Pons (tissue), 1 donor: ENCODE measurements at regions not wholly inside any gene's neighbourhood (a gene's known extent, or its start where the extent isn't known, plus 50 kb on each side); places are given as distances from the start of the nearest gene placed in this dataset.

ENCODE experiments used
- DNase-seq: peaks from one replicate; pipeline ENCODE4 v3.0.0-alpha.2; 2016; ENCODE audit warnings: low spot score

- no peak for DNase-seq
These were observed 80.6 kb upstream of the IPO9 start for GRCh38 chr1:201748335-201748734.

GRCh38 chr1:201749059-201749690 is 79.8 kb upstream of the IPO9 start:
- DNase-seq, result no peak

DNA sequence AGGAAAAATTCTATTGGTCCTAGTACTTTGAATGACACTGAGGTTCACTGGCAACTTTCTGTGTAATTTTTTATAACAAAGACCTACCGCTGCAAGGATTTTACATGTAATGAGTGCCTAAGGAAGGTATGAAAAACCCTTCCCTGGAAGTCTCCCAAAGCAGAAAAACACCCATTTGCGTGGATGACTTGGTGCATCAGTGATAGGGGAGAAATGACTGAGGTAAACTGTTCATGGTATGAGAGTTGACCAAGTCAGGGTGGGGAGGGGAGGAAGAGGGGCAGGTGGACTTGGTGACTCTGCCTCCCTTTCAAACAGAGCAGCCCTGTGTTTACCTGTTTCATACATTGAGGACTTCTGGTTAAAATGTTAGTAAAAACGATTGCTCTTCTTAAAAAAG is 78.8 kb upstream of the IPO9 start:
- no peak for DNase-seq

DNA sequence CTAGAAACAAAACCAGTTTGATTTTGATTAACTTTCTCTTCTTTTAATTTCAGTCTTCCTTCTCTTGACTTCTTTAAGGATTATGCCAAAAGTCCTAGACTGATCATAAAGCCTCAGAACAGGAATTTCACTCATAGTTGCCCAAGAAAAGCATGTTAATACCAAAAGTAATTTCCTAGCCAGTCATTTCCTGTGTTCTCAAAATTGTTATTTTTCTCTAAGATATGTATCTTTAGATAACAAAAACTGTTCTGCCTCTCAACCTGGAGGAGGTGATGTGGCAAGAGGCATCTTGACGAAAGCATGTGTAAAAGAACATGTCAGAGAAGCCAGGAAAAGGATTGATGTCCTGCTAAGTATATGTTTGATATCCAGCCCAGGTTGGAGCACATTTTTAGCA is 78.0 kb upstream of the IPO9 start:
- no peak for DNase-seq

DNA sequence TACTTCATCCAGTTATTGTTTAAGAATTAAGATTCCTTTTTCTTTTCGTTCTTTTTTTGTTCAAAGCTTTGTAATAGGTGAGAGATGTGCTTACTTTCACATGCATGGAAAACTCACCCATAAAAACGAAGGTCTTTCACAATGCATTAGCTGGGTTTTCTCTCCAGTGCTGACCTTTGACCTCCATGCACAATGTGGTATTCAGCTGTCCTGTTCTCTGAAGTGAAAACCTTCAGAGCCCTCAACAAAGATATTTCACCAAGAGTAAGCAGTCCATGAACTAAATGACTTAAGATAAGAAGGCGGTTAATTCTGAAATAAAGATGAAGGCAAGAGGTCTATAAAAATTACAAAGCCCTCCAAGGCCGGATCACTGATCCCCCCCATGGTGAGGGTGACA is 77.1 kb upstream of the IPO9 start:
- DNase-seq, result no peak

DNA sequence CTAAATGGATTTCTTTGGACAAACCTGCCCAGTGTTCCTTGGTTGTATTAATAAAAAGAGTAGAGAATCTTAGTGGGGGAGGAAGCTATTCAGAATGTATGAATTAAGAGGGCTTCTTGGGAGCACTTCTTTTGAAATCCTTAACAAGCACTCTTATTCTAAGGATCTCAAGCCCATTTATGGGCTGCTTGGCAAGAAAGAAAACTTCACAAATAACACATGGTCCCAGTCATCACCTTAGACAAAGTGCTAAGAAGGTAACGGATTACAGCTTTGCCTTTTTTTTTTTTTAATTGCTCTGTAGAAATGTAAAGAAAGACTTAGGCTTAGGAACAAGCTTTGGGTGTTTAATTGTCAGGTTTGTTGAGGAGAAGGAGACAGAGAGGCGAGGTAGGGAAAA is 76.6 kb upstream of the IPO9 start:
- DNase-seq, result no peak

DNA sequence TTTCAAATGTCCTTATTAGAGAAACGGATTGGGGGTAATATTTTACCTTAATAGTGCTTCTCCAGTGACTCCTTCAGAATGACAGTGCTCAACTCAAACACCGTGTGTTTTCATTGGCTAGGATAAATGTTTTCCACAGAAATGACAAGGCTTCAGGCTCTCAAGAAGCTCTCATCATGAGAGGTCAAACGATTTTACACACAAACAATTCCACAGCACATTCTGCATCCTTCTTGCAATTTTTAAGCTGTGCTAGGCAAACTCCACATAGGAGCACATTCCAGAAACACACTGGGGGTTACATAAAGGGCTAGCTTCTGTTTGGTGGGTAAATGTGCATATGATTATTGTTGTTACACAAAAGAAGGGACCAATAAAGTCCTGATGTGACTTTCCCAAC is 75.5 kb upstream of the IPO9 start:
- no peak for DNase-seq

GRCh38 chr1:201754353-201754752 is 74.6 kb upstream of the IPO9 start:
- DNase-seq, result no peak

- DNase-seq, result no peak
These were observed 73.8 kb upstream of the IPO9 start for GRCh38 chr1:201755200-201755599.

- no peak for DNase-seq
These were observed 72.6 kb upstream of the IPO9 start for GRCh38 chr1:201756406-201756805.

- no peak for DNase-seq
These were observed 70.4 kb upstream of the IPO9 start for GRCh38 chr1:201758499-201759050.

GRCh38 chr1:201759194-201759815 is 69.7 kb upstream of the IPO9 start:
- no peak for DNase-seq

DNA sequence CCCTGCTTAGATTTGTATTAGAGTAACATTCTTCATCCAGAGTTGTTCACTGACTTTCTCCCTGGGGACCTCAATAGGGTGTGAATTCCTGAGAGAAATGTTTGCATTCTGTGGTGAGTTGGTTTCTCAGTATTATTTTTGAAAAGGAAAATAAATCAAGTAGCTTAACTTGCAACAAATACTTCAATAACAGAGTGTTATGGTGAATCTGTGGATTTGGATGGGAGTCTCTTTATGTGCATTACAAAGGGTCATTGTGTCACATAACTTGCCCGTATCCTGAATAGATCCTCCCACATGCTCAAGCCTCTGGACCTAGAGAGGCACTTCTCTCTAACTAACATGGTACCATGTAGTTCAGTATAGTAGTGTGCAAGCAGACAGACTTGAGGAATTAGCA is 68.4 kb upstream of the IPO9 start:
- no peak for DNase-seq

- no peak for DNase-seq
These were observed 67.8 kb upstream of the IPO9 start for GRCh38 chr1:201761178-201761577.

GRCh38 chr1:201761871-201762270 is 67.1 kb upstream of the IPO9 start:
- no peak for DNase-seq

DNA sequence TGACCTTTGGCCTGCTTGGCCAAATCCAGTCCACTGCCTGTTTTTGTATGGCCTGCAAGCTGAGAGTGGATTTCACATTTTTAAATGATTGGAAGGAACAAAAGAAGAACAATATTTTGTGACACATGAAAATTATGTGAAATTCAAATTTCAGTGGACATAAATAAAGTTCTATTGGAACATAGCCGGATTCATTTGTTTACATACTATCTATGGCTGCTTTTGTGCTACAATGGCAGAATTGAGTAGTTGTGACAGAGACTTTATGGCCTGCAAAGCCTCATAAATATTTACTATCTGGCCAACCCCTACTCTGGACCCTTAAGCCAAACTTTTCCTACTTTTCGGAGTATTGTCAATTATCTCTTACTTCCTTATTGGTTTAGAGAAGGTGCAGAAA is 66.6 kb upstream of the IPO9 start:
- DNase-seq, result no peak

- no peak for DNase-seq
These were observed 65.4 kb upstream of the IPO9 start for GRCh38 chr1:201763455-201764140.

DNA sequence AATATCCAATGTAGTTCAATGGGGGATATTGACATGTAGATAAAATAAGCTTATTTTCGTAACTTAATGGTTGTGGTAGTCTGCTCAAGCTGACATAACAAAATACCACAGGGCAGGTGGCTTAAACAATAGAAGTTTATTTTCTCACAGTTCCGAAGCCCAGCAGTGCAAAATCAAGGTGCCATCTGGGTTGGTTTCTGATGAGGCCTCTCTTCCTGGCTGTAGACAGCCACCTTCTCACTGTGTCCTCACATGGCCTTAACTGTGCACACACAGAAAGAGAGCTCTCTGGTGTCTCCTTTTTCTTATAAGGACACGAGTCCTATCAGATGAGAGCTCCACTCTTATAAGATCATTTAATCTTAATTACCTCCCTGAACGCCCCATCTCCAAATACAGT is 64.8 kb upstream of the IPO9 start:
- DNase-seq, result no peak

DNA sequence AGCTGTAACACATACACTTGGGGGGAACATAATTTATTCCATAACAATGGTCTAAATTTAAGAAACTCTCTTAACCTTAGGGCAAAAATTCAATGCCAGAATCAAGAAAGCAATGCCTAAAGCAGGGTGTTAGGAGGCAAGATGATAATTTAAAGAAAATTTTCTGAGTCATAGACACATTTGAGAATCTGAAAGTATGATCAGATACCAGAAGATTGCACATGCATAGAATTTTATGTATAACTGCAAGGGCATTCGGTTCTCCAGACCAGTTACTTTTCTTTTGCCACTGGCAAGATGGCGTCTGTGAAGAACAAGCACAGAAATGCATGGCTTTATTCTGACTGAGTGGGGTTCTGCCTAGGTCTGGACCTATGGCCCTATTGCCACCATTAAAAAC is 64.4 kb upstream of the IPO9 start:
- DNase-seq, result no peak

- DNase-seq, result no peak
These were observed 62.7 kb upstream of the IPO9 start for GRCh38 chr1:201766131-201766866.

DNA sequence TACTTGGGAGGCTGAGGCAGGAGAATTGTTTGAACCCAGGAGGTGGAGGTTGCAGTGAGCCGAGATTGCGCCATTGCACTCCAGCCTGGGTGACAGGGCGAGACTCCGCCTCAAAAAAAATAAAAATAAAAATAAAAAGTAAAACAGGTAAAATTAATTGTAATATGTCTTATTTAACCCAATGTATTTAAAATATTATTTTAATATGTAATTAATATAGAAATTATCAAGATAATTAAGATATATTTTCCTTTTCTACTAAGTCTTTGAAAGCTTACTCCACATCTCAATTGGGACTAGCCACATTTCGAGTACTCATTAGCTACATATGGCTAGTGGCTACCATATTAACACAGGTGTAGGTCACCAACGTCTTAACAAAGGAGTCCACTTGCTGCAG is 61.6 kb upstream of the IPO9 start:
- no peak for DNase-seq

- no peak for DNase-seq
These were observed 59.9 kb upstream of the IPO9 start for GRCh38 chr1:201769072-201769471.

- DNase-seq, result peak; percentile 99
These were observed 59.0 kb upstream of the IPO9 start for GRCh38 chr1:201769966-201770365.
